Adipocyte (in vitro differentiated cells): ENCODE measurements at regions not wholly inside any gene's neighbourhood (a gene's known extent, or its start where the extent isn't known, plus 50 kb on each side); places are given as distances from the start of the nearest gene placed in this dataset.

ENCODE experiments used
- DNase-seq: peaks from one replicate; pipeline ENCODE4 v3.0.0-alpha.2; 2015; ENCODE audit warnings: low read depth
- H3K27me3 ChIP-seq: replicated peaks from 2 replicates; pipeline ENCODE4 v1.7.0; 2013; ENCODE audit warnings: mild to moderate bottlenecking, low read length, moderate library complexity; ENCODE audit not compliant: control insufficient read depth, insufficient read depth
- H3K36me3 ChIP-seq: 2 replicates; pipeline ENCODE4 v1.7.0; 2013; ENCODE audit warnings: low read length, mild to moderate bottlenecking, moderate library complexity; ENCODE audit not compliant: control insufficient read depth, insufficient read depth, severe bottlenecking
- H3K4me1 ChIP-seq: 2 replicates; pipeline ENCODE4 v1.7.0; 2013; ENCODE audit warnings: mild to moderate bottlenecking, low read length, moderate library complexity; ENCODE audit not compliant: control insufficient read depth, insufficient read depth
- H3K4me3 ChIP-seq: 2 replicates; pipeline ENCODE4 v1.7.0; 2013; ENCODE audit warnings: mild to moderate bottlenecking, low read length, moderate library complexity
- H3K9ac ChIP-seq: 2 replicates; pipeline ENCODE4 v1.7.0; 2013; ENCODE audit warnings: mild to moderate bottlenecking, low read length, moderate library complexity
- H3K9me3 ChIP-seq: 2 replicates; pipeline ENCODE4 v1.7.0; 2013; ENCODE audit warnings: mild to moderate bottlenecking, low read length, moderate library complexity; ENCODE audit not compliant: control insufficient read depth

GRCh38 chr16:6549415-6549814 is 783.2 kb upstream of the RBFOX1 start:
- no peaks in the 10 kb centered on the region for H3K4me1 ChIP-seq
- no peaks in the 10 kb centered on the region for H3K27me3 ChIP-seq
- no peak for DNase-seq
- H3K9ac ChIP-seq = no peak overlapping the region
- H3K36me3 ChIP-seq = no peaks in the 10 kb centered on the region
- no peaks in the 10 kb centered on the region for H3K9me3 ChIP-seq
- no peak overlapping the region for H3K4me3 ChIP-seq

GRCh38 chr16:6548507-6548906 is 784.1 kb upstream of the RBFOX1 start:
- Histone ChIP-seq H3K9me3 (no peaks in the 10 kb centered on the region), H3K9ac (no peak overlapping the region), H3K27me3 (no peaks in the 10 kb centered on the region), H3K4me3 (no peak overlapping the region), H3K4me1 (no peaks in the 10 kb centered on the region), H3K36me3 (no peaks in the 10 kb centered on the region)
- DNase-seq = no peak

- DNase-seq = no peak
- no peak overlapping the region for H3K4me3 ChIP-seq
- no peaks in the 10 kb centered on the region for H3K36me3 ChIP-seq
- no peak overlapping the region for H3K9ac ChIP-seq
- no peaks in the 10 kb centered on the region for H3K4me1 ChIP-seq
- H3K9me3 ChIP-seq = no peaks in the 10 kb centered on the region
- H3K27me3 ChIP-seq = no peaks in the 10 kb centered on the region
Observed at GRCh38 chr16:6547131-6547530, 785.5 kb upstream of the RBFOX1 start.

GRCh38 chr16:6545329-6545728 is 787.3 kb upstream of the RBFOX1 start:
- Histone ChIP-seq H3K4me3 (no peak overlapping the region), H3K9ac (no peak overlapping the region), H3K4me1 (no peaks in the 10 kb centered on the region), H3K9me3 (no peaks in the 10 kb centered on the region), H3K27me3 (no peaks in the 10 kb centered on the region), H3K36me3 (no peaks in the 10 kb centered on the region)
- no peak for DNase-seq

- Histone ChIP-seq H3K9ac (no peak overlapping the region), H3K9me3 (no peaks in the 10 kb centered on the region), H3K27me3 (no peaks in the 10 kb centered on the region), H3K36me3 (no peaks in the 10 kb centered on the region), H3K4me3 (no peak overlapping the region), H3K4me1 (no peaks in the 10 kb centered on the region)
- no peak for DNase-seq
Observed at GRCh38 chr16:6541267-6541666, 791.4 kb upstream of the RBFOX1 start.

GRCh38 chr16:6536411-6536810 is 796.2 kb upstream of the RBFOX1 start:
- Histone ChIP-seq H3K4me1 (no peaks in the 10 kb centered on the region), H3K27me3 (no peaks in the 10 kb centered on the region), H3K9me3 (no peaks in the 10 kb centered on the region), H3K36me3 (no peaks in the 10 kb centered on the region), H3K9ac (no peak overlapping the region), H3K4me3 (no peak overlapping the region)
- no peak for DNase-seq

- H3K9me3 ChIP-seq = peaks cover 3% of the 10 kb centered on the region
- no peaks in the 10 kb centered on the region for H3K36me3 ChIP-seq
- H3K4me1 ChIP-seq = no peaks in the 10 kb centered on the region
- DNase-seq = no peak
- H3K9ac ChIP-seq = no peak overlapping the region
- H3K4me3 ChIP-seq = no peak overlapping the region
- no peaks in the 10 kb centered on the region for H3K27me3 ChIP-seq
Observed at GRCh38 chr16:6531067-6531466, 801.6 kb upstream of the RBFOX1 start.

GRCh38 chr16:6528217-6528616 is 804.4 kb upstream of the RBFOX1 start:
- DNase-seq = no peak
- H3K4me1 ChIP-seq = no peaks in the 10 kb centered on the region
- peaks cover 3% of the 10 kb centered on the region for H3K9me3 ChIP-seq
- H3K4me3 ChIP-seq = no peak overlapping the region
- no peaks in the 10 kb centered on the region for H3K27me3 ChIP-seq
- no peaks in the 10 kb centered on the region for H3K36me3 ChIP-seq
- no peak overlapping the region for H3K9ac ChIP-seq

GRCh38 chr16:6527646-6528045 is 805.0 kb upstream of the RBFOX1 start:
- Histone ChIP-seq H3K9me3 (peaks cover 3% of the 10 kb centered on the region), H3K4me3 (no peak overlapping the region), H3K9ac (no peak overlapping the region), H3K27me3 (no peaks in the 10 kb centered on the region), H3K36me3 (no peaks in the 10 kb centered on the region), H3K4me1 (no peaks in the 10 kb centered on the region)
- DNase-seq = no peak

GRCh38 chr16:6524501-6524900 is 808.1 kb upstream of the RBFOX1 start:
- peaks cover 3% of the 10 kb centered on the region for H3K9me3 ChIP-seq
- no peak for DNase-seq

GRCh38 chr16:6517020-6517720 is 815.5 kb upstream of the RBFOX1 start:
- Histone ChIP-seq H3K9ac (no peak overlapping the region), H3K9me3 (peaks cover 3% of the 10 kb centered on the region), H3K4me3 (no peak overlapping the region), H3K36me3 (no peaks in the 10 kb centered on the region), H3K27me3 (no peaks in the 10 kb centered on the region), H3K4me1 (no peaks in the 10 kb centered on the region)
- no peak for DNase-seq

More at GRCh38 chr16:6524501-6524900, 808.1 kb upstream of the RBFOX1 start:
- no peaks in the 10 kb centered on the region for H3K4me1 ChIP-seq
- H3K9ac ChIP-seq = no peak overlapping the region
- H3K4me3 ChIP-seq = no peak overlapping the region
- no peaks in the 10 kb centered on the region for H3K36me3 ChIP-seq
- no peaks in the 10 kb centered on the region for H3K27me3 ChIP-seq

- no peaks in the 10 kb centered on the region for H3K4me1 ChIP-seq
- no peaks in the 10 kb centered on the region for H3K36me3 ChIP-seq
- peaks cover 10% of the 10 kb centered on the region for H3K9me3 ChIP-seq
- no peak overlapping the region for H3K4me3 ChIP-seq
- DNase-seq = no peak
- H3K27me3 ChIP-seq = no peaks in the 10 kb centered on the region
- no peak overlapping the region for H3K9ac ChIP-seq
Observed at GRCh38 chr16:6512512-6512911, 820.1 kb upstream of the RBFOX1 start.
